ENCODE measurements at regions not wholly inside any gene's neighbourhood (a gene's known extent, or its start where the extent isn't known, plus 50 kb on each side); places are given as distances from the start of the nearest gene placed in this dataset.
"Not testable (repeated sequence)": the region's sequence is repeated elsewhere in the genome, so short reads cannot be mapped to it uniquely, and the experiment has no call there.

DNA sequence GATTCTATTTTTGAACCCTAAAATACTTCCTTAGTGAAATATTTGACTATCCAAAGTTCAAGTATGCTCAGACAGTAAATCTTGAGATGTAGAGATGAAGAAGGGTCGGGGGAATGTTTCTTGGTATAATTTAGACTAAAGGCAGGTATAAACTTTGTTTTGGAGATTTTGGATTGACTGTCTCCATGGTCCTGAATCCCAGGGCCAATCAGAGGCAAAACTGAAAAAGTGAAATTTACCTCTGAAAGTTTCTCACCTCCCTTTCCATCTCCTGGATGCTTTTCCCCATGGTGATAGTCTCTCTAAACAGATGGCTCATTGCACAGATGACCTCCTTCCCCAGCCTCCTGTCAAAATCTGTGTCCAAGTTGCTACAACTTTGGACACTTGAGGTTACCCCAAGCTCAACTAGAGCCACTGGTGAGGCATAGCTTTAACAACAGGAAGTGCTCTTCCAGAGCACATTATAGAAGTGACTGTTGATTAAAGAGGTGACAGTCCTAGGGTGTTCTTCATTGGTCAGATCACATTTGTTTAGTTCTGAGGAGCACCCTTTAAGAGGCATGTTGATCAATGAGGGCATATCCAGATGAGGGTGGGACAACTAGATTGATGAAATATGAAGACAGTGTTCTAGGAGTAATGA lies 128.4 kb downstream of the AKAP11 start:
- DNase-seq: no peak

DNA sequence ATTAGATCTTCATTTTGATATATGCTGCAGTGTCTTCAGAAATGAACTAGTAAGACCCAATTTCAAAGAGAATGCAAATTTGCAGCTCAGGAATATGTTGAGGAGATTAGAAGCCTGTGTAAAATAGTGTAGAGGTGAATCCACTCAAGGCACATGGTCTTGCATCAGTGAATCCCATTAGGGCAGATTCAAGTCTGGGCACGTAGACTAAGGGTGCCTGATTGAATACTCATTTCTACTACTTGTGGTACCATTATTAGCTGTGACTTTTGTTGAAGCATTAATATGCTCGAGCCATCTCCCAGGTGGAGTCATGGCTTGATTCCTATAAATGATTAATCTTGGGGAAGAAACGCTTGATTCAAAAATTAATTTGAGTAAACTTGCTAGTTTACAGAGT lies 129.4 kb downstream of the AKAP11 start:
- no peak for DNase-seq

DNA sequence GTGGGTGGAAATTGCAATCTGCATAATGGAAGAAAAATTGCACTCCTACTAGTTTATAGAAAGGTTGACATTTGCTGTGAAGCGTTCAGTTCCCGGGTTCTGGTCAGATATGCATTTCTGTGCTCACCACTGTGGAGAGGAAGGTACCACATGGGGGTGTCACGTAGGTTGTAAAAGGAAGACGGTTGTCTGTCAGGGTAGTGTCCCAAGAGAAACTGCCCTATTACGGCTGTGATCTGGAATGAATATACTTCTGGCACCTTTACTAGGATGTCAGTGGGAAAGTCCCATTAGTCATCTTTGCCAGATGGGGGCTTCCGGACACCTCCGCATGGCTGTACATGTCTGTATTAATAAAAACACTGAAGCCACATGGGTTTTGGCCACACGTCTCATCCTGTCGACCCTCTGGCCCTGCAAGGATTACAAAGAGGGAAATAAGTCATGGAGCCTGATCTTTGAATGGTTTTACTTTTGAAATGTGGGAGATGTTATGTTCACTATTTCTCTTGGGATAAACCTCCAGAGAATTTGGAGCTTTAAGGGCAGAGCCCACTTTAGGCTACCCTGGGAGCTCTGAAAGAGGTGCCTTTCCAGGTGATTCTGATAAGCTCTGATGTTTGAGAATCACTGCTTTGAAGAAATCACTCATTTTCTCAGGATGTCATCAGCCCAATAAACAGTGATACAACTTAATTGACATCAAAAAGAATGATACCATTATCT lies 133.9 kb downstream of the AKAP11 start:
- peak; percentile 10 for DNase-seq

DNA sequence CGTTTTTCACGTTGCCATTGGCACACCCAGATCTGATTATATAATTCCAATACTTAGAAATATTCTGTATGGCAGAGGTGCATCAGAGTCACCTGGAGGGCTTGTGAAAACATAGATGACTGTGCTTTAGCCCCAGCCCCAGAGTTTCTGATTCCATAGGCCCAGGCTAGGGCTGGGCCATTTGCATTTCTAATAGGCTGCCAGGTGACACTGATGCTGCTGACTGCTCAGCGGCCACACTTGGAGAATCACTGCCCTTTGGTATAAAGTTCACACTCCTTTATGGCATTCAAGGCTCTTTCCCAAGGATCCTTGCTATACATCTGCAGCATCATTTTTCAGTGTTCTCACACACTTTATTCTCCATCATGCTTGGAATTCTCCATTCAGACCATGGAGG lies 137.1 kb downstream of the AKAP11 start:
- DNase-seq: no peak

DNA sequence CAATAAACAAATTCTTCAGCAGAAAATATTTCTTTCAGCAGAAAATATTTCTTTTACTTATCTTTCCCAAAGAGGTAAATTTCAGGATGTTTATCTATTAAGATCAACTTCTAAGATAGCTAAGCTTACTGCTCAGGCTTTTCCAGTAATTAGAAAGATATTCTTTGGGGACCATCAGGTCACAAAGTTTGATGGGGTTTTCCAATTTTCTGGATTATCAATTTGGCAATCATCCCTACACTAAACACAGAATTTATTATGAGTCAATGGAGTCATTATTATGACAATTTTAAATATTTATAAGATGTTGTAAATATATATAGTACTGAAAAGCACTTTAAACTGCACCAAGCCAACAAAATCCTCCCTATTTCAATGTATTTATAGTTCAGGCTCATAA lies 137.6 kb downstream of the AKAP11 start:
- no peak for DNase-seq

DNA sequence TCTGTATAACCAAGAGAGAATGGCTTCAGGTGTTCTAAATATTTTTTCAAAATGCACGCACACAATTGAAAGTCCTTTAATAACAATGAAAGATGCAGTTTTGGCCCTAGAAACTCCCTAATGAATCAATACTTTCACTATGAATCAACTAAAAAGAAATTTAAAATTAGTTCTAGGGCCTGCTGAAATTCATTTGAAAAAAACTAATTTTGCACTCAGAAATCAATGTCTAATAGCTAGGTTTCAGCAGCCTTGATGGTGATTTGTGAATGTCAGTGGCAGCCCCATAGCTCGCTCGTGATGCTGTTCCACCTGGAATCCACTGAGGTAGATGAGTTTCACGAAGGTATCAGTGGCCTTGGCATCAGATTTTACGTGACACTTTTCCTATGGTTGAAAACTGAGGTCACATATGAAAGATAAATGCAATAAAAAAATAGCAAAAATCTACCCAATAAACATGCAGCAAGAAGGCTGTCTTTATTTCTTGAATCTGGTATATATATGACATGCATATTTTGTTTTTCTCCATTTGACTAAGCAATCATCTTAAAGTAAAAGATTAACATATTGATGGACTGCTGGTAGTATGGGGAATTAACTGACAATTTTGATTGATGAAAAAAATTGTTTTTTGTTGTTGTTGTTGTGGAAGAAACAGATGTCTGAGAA lies 141.0 kb downstream of the AKAP11 start:
- DNase-seq: no peak

DNA sequence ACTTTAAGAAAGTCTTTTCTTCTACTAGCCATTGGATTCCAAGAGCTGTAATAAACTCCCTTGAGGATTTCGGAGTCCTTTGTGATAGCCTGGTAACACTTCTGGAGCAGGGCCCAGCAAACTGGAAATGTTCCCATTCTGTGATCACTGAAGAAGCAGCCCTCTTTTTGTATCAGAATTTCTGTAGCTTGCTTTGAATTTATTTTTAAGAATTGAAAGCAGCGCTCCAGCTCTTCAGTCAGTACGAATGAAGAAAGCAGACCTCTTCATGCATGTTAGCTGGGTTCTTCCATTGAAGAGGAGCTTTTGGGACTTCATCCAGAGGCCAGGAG lies 141.5 kb downstream of the AKAP11 start:
- no peak for DNase-seq

DNA sequence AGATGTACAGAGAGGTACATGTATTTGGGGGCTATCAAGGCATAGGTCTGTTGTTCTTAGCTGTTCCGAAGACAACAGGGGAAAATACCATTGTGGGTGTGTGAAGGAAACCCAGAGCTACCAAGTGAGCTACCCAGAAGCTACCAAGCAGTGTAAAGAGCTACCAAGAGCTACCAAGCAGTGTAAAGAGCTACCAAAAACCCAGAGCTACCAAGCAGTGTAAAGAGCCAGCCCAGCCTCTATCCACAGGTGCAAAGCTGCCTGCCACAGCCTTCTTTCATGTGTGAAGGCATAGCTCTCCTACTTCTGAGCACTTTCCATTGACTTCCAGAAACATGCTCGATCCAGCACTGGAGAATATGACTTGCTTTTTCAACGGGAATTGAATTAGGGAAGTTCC lies 145.7 kb downstream of the AKAP11 start:
- DNase-seq: no peak

DNA sequence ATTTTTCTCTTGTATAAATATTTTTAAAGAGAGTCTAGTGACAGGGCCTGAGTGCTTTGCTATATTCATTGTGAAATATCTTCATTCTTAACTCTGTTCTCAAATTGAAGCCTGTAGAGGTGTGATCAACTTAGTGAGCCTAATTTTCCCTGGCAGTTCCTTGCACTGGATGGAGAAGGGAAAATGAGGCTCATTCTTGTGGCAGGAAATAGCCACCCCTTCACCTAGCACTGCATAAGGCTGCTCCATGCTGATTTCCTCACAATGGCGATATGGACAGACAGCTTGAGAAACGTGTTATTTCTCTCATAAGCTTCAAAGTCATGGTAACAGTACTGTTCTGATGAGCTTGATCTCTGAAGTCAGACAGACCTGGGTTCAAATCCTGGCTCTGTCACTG lies 146.2 kb downstream of the AKAP11 start:
- no peak for DNase-seq

DNA sequence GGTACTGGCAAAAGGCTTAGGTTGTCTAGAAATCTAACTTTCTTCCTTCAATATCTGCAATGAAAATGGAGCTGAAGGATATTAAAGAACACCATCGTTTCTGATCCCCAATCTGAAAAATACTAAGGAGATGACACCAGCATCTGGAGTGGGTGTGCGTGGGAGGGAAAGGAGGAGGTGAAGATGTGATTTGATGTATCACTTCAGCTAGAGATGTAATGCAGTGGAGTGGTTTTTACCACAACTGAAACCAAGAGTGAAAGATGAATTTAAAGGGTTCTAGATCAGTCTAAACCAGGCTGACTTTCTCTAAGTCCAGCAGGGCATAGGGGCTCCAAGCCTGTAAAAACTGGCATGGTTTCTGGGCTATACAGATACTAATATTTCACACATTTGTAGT lies 148.4 kb downstream of the AKAP11 start:
- DNase-seq: no peak

DNA sequence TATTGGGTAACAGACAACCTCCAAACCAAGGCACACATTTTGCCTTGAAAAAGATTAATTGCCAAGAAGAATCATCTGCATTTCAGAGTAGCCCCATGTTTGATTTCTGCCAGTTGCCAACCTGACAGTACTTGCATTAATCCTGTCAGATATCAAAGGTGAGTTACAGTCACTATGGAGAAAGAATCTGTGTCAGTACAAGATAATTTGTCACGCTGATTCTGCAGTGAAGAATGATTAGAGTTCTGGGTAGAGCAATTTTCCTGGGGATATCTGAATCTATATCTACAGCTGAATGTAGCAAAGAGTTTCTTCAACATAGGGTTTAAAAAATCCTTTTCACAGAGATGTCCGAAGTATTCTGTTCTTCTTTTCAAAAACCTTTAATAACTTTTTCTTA lies 150.7 kb downstream of the AKAP11 start:
- no peak for DNase-seq

DNA sequence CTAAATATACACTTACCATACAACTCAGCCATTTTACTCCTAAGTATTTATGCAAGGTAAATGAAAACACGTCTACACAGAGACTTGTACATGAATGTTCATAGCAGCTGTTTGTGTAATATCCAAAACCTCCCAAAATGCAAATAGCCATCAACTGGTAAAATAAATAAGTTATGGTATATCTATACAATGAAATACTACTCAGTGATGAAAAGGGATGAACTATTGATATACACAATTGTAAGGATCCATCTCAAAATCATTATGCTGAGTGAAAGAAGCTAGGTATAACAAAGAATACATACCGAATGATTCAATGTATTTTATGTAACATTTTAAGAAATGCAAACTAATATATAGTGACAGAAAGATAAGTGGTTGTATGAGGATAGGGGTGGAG lies 149.8 kb upstream of the TNFSF11 start:
- DNase-seq: no peak

DNA sequence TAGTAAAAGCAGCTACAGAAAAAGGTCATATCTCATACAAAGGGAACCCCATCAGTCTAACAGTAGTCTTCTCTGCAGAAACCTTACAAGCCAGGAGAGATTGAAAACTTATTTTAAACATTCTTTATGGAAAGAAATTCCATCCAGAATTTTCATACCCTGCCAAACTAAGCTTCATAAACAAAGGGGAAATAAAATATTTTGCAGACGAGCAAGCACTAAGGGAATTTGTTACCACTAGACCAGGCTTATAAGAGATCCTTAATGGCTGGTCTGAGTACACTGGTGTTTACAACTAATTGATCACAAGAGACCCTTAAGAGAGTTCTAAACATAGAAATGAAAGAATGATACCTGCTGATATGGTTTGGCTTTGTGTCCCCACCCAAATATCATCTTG lies 128.6 kb upstream of the TNFSF11 start:
- DNase-seq: no peak

DNA sequence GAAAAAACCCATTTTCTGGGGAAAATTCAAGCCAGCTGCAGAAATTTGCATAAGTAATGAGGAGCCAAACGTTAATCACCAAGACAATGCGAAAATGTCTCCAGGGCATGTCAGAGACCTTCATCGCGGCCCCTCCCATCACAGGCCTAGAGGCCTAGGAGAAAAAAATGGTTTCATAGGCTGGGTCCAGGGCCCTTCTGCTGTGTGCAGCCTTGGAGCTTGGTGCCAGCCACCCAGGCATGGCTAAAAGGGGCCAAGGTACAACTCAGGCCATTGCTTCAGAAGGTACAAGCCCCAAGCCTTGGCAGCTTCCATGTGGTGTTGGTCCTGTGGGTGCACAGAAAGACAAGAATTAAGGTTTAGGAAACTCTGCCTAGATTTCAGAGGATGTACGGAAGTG lies 127.4 kb upstream of the TNFSF11 start:
- not testable (repeated sequence) for DNase-seq

DNA sequence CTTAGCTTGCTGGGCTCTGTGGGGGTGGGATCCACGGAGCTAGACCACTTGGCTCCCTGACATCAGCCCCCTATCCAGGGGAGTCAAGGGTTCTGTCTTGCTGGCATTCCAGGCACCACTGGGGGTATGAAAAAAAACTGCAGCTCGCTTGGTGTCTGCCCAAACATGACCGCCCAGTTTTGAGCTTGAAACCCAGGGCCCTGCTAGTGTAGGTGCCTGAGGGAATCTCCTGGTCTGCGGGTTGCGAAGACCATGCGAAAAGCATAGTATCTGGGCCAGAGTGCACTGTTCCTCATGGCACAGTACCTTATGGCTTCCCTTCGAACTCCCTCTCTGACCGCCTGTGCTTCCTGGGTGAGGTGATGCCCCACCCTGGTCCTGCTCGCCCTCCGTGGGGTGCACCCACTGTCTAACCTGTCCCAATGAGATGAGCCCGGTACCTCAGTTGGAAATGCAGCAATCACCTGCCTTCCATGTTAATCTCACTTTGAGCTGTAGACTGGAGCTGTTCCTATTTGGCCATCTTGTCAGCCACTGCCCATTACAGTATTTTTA lies 120.8 kb upstream of the TNFSF11 start:
- DNase-seq: no peak

DNA sequence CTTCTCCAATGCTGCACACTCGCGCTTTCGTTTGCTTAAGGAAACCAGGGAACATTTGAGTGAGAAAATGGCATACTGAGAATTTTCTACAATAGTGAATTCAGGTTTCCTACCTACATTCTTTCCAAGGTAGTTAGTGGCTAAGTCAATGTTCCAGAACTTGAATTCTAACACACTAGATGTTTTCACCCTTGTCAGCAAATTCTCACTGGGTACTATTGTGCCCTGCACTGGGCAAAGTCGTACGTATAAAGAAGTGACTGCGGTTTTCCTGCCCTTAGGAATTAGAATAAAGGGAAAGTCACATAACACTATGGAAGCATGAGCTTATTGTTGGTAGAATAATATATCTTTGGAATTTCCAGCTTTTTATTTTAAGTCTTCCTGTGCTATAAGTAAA lies 119.2 kb upstream of the TNFSF11 start:
- no peak for DNase-seq

DNA sequence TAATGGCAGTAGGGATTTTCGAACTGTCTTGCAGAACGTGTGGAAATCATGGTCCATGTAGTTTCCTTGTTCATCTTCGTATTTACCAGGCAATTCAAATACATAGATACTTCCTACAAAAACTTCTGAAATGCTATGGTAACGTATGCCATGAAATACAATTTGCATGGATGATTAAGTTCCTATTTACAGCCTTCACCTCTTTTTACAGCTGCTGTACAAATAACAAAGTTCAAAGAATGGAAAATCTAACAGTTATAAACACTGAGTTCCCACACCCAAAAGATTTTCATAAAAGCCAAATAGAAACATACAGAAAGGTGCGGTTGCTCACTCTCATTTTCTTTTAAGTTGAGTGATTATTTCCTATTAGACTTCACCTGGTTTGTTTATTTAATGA lies 115.8 kb upstream of the TNFSF11 start:
- no peak for DNase-seq

DNA sequence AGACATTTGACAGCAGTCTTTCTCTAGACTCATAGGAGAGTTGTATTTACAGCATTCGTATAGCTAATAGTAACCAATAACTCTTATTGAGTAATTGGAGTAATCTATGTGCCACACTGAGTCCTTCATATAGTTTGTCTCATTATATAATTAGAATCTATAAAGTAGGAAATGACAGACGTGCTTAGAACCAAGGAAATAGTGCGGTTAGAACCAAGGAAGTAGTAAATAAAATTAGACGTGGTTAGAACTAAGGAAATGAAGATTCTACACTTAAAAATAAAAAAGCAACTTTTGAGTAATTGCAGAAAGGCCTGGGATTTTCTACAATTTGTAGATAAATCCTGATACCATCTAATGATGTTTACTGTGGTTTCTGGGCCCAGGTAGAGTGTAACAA lies 107.8 kb upstream of the TNFSF11 start:
- peak; percentile 2 for DNase-seq

DNA sequence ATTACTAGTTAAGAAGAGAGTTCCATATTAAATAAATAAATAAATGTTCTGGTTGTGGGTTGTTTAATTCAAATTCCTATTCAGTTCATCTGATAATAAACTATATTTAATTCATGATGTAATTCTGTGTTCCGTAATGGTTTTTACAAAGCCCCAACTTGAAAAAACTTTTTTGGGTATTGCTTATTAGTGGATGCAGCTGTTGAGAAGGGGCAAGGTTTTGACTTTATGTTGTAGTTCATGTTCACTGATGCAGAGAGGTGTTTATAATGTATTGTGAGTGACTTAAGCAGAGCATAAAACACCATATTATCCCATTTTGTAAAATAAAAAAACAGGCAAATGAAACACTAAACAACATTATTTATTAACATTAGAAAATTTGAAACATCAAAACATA lies 107.3 kb upstream of the TNFSF11 start:
- no peak for DNase-seq

DNA sequence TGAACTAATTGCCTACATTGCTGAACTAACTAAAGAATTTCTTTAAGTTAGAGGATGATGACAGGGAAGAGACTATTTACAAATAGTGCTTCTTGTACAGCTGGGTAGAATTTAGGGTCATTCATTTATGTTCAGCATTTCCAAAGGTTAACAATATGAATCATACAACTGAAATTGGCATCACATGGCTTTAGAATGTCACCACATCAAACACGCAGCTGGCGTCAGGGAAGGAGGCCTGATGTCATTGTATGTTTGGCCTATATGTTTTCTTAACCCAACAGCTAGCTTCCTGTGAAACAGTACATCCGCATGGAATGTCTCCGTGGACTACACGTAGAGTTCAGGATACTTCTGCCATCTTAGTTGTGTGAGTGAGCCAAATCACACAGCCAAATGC lies 99.0 kb upstream of the TNFSF11 start:
- DNase-seq: no peak

DNA sequence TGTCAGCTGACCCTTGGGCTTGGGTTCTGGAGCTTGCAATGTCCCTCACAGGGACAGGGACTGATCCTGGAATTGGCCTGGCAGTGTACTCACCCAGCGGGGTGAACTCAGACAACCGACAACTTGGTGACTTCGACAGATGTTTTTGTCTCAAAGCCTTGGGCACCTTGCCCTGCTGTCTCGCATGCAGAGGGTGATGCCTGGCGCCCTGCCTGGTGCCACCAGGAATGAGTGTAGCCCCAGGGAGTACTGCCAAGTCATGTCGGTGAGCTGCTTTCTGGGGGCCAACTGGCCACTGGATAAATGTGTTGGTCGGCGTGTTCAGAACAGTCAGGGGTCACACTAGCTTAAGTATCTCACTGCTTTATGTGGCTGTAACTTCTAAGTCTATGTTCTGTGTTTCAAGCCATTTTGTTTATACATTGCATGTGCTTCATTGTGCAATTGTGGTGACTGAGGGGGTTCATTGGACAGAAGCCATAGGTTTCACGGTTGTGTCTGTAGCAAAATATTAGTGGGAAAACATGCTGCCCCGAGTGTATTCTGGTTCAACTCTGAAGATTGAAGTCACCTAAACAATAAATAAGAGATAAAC lies 96.3 kb upstream of the TNFSF11 start:
- no peak for DNase-seq

DNA sequence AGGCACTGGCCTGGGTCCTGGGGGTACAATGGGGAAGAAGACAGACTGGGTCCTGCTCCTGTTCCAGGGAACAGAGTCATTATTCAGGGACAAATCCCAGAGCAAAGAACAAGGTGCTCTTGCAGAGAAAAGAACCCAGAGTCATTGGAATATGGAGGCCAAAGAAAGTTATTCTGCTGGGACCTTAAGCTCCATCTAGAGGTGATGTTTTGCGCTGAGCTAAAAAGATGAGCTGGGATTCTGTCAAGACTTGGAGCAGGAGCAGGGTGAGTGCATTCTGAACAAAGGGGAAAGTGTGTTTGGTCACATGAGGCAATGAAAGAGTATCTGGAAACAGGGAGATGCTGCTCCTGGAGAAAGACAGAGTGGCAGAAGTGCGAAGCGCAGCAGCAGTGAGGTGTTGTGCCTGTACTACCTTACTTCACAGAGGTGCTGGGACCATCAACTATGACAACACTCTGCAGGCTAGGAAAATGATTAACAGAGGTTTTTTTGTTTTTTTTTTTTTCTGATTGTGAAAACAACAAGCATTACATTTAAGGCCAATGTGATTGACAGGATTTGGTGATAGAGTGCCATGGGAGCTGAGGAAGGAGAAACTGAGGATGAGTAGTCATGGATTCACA lies 95.3 kb upstream of the TNFSF11 start:
- no peak for DNase-seq

DNA sequence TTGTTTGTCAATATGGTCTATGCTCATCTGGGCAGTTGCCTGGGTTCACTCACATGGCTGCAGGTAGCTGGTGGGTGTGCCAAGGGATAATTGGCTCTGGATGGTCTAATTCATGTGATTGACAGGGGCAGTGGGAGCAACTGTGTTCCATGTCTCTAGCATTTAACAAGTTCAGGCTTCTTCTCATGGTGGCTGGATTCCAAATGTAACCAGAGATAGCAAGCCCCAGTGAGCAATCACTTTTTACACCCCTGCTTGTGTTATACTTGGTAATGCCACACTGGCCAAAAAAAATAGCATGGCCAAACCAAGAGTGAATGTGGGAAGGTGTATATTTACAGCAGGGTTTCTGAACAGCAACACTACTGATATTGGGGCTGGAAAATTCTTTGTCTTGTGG lies 89.6 kb upstream of the TNFSF11 start:
- DNase-seq: no peak
